ENCODE measurements at regions not wholly inside any gene's neighbourhood (a gene's known extent, or its start where the extent isn't known, plus 50 kb on each side); places are given as distances from the start of the nearest gene placed in this dataset.
"Not testable (repeated sequence)": the region's sequence is repeated elsewhere in the genome, so short reads cannot be mapped to it uniquely, and the experiment has no call there.

DNA sequence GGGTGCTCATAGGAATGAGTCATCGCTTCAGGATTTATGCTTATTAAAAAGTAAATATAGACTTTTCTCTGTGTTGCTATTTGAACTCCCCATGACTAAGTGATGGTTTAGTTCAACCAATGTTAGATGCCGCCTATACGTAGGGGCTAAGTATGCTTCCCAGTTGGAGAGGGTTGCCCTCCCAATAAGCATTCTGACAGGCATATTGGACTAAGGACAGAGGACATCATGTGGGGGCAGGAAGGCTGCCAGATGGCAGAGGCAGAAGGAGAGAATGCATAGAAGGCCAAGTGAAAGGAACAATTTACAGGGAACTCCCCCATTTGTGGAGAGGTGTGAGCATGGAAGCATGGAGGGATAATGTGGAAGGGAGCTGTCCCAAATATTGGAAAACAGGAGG is 318.4 kb upstream of the OBI1 start:
- no peak for DNase-seq

DNA sequence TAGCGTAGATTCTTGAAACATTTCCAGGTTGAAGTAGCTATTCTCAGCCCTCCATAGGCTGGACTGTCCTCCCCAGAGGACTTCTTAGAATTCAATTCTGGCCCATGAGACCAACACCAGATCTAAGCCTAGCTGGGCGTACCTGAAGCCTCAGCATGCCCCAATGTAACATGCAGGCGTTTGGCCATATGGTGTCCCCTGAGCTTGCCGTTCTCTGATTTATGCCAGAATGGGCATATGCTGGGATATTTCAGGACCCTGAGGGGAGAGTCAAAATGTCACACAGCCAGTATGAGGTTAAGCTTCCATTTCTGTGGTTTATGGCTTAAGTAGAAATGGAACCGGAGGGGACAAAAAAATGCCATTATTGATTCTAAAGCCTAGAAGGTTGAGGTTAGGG is 317.7 kb upstream of the OBI1 start:
- no peak for DNase-seq

DNA sequence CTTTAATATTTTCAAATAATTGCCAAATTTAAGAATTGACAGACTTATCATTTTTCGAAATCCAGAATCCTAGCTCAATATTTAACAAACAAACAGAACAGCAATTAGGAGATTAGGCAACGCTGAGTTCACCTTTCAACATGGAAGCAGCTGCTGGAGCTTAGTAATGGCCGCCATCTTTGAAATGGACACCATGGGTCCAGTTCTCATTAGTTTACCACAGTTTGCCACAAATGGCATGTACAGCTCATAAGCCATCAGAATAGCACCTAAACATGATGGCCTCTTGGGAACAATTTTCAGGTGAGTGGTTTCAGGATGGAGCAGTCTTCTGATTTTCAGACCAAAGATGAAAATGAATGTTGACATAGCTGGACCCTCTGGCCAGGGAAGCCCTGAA is 313.6 kb upstream of the OBI1 start:
- DNase-seq = no peak

DNA sequence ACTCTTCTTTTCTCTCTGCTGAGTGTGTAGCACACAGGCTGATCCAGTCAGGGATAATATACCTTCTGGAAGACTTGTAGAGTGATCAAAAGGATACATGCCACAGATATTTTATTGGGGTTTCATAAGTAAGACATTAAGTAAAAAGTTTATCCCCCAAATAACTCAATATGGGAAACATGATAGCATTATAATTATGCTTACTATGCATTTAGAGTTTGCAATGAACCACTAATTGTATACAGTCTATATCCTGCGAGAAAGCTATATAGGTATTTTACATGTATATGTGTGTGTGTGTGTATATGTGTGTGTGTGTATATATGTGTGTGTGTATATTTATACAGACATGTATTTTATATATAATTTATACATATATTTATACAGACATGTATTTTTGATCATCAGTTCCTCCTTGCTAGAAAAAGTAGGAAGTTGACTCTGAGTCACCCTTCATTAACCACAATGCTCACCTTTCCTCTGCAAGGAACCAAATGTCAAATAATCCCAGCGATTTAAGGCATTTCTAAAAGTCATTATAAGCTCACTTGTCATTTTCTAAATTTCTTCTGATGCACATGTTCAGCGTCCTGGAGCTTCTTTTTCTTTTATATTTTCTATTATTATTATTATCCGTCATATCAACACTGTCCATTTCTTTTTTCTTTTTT is 312.5 kb upstream of the OBI1 start:
- DNase-seq = no peak

DNA sequence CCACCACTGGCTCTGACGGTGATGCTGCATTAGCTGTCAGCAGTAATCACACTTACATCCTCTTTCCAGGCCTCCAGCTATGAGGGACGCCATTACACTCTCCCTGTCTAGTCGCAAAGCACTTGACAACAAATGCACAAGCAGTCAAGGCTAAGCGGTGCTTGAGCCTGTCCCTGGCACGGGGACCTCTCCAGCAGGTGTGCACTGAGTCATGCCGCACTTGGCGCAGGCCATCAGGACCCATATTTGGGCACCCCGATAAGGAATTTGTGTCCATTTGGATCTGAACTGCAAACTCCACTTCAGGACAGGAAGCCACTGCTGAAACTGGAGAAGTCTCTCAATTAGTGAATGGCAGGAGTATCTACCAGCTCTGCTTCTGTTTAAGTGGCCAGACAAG is 301.9 kb upstream of the OBI1 start:
- DNase-seq = no peak

DNA sequence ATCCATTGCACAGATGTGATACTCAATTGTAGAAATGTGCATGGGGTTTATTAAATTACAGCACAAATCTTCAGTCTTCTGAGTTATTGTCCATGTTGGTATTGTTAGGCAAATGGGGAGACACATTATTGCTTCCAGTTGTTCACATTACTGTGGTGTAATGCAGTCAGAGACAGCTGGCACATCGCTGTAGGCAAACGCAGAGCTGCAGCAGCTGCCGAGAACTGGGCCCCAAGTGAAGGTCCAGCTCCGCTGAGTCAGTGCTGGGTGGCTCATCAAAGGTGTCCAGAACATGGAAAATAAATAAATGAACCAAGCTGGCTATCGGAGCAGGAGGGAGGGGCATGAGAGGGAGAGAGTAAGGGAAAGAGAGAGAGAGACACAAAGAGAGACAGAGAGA is 299.1 kb upstream of the OBI1 start:
- no peak for DNase-seq

- DNase-seq = no peak
Observed at GRCh38 chr13:78940455-78941130, 281.6 kb upstream of the OBI1 start.

GRCh38 chr13:78934336-78934735 is 275.4 kb upstream of the OBI1 start:
- DNase-seq = no peak

DNA sequence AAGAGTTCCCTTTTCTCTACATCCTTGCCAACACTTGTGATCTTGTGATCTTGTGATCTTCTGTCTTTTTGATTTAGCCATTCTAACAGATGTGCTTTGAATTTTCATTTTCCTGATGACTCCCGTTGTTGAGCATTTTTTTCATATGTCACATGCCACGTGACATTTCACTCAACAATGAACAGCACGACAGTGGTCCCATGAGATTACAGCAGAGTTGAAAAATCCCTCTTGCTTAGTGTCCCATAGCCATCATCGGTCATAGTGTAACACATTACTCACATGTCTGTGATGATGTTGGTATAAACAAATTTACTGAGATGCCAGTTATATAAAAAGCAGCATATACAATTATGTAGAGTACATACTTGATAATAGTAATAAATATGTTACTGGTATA is 256.1 kb upstream of the OBI1 start:
- no peak for DNase-seq

GRCh38 chr13:78913656-78914055 is 254.7 kb upstream of the OBI1 start:
- no peak for DNase-seq

DNA sequence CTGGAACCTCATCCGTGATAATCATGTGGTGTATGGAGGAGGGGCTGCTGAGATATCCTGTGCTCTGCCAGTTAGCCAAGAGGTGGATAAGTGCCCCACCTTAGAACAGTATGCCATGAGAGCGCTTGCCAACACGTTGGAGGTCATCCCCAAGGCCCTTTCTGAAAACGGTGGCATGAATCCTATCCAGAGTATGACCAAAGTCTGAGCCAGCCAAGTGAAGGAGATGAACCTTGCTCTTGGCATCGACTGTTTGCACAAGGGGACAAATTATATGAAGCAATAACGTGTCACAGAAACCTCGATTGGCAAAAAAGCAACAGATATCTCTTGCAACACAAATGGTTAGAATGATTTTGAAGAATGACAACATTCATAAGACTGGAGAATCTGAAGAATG is 251.2 kb upstream of the OBI1 start:
- no peak for DNase-seq

DNA sequence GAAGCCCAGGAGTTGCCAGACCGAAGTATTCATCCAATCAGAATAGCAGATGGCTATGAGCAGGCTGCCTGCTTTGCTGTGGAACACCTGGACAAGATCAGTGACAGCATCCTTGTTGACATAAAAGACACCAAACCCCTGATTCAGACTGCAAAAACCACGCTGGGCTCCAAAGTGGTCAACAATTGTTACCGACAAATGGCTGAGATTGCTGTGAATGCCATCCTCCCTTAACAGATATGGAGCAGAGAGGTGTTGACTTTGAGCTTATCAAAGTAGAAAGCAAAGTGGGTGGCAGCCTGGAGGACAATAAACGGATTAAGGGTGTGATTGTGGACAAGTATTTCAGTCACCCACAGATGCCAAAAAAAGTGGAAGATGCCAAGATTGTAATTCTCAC is 250.3 kb upstream of the OBI1 start:
- no peak for DNase-seq

GRCh38 chr13:78907006-78907405 is 248.1 kb upstream of the OBI1 start:
- DNase-seq = no peak

- DNase-seq = no peak
Observed at GRCh38 chr13:78897200-78897599, 238.2 kb upstream of the OBI1 start.

DNA sequence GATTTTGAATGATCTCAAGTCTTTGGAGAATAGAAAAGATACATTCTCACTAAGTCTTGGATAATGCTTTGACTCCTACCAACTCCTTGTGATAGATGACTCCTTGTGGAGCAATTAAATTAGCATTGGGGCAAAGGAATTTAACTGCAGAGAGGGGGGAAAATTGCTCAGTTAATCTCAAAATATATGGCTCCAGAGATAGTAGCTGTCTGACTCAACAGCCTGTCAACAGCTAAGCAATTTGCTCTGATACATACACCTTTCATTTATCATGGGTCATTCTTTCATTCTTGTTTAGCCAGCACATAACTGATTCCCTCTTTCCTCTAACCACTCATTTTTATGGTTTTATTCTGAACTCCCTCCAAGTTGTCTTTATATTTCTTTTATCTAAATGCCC is 225.6 kb upstream of the OBI1 start:
- DNase-seq = no peak

GRCh38 chr13:78881751-78882150 is 222.8 kb upstream of the OBI1 start:
- no peak for DNase-seq

- DNase-seq = no peak
Observed at GRCh38 chr13:78881054-78881453, 222.1 kb upstream of the OBI1 start.

DNA sequence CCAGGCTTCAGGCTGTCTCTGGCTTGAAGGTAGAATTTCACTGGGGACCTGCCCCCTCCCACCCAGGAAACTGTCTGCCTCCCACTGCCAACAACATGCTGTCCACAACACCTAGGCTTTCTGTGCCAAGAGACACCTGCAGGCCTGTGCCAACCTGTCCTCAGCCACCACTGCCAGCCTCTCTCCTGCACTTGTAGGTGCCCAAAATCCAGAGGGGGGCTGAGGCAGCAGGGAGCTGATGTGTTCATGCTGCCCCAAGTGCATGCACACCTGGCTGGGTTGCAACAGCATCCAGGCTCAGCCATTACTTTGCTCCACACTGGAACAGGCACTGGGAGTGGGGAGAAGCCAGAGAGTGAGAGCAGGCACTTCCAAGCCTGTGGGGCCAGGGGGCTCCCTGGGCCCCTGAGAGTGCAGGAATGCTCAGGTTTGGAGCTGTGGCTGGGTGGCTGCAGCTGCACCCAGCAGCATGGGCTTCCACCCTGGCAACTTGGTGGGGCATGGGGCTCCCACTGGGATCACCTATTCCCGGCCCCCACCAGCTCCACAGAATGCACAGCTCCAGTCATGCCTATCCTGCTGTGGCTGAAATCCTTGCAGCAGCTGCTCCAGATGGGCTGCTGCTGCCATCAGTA is 218.1 kb upstream of the OBI1 start:
- no peak for DNase-seq

- peak; percentile 13 for DNase-seq
Observed at GRCh38 chr13:78875792-78876580, 217.0 kb upstream of the OBI1 start.

GRCh38 chr13:78868991-78869390 is 210.0 kb upstream of the OBI1 start:
- no peak for DNase-seq

GRCh38 chr13:78867655-78868054 is 208.7 kb upstream of the OBI1 start:
- DNase-seq = no peak

DNA sequence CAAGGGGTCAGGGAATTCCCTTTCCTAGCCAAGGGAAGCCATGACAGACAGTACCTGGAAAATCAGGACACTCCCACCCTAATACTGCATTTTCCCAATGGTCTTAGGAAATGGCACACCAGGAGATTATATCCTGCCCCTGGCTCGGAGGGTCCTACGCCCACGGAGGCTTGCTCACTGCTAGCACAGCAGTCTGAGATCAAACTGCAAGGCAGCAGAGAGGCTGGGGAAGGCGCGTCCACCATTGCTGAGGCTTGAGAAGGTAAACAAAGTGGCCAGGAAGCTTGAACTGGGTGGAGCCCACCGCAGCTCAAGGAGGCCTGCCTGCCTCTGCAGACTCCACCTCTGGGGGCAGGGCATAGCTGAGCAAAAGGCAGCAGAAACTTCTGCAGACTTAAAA is 207.1 kb upstream of the OBI1 start:
- not testable (repeated sequence) for DNase-seq

DNA sequence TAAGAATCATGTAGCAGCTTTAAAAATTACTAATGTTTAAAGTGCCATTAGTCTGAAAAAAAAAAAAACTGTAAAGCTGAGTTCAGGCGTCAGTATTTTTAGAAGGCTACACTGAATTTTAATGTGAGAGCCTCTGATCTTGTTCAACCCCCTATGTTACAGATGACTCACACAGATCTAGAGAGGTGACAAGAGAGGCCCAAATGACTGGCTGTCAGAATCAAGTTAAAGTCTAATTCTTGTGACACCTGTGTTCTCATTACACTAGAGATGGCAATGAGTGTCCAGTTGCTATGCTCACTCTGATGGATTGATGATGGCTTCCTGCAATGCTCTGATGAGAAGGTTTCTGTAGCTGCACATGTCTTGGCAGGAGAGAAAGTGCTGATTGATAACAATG is 203.5 kb upstream of the OBI1 start:
- DNase-seq = no peak

GRCh38 chr13:78852709-78853108 is 193.8 kb upstream of the OBI1 start:
- DNase-seq = no peak

All from hematopoietic multipotent progenitor cell treated with erythropoietin and hydrocortisone succinate and interleukin-3 and kit ligand, for 4 days (in vitro differentiated cells).